GM12864 (cell line): ENCODE measurements at regions not wholly inside any gene's neighbourhood (a gene's known extent, or its start where the extent isn't known, plus 50 kb on each side); places are given as distances from the start of the nearest gene placed in this dataset.

ENCODE experiments used
- DNase-seq: peaks from one replicate; pipeline ENCODE4 v3.0.0-alpha.2; 2011; ENCODE audit warnings: low read depth
- H3K4me3 ChIP-seq: 2 replicates; pipeline ENCODE4 v1.5.1; 2011; ENCODE audit warnings: mild to moderate bottlenecking, low read depth, low read length, control low read depth
- CTCF ChIP-seq: IDR thresholded peaks from 2 replicates; pipeline ENCODE4 v1.5.1; 2011; ENCODE audit warnings: low read depth, mild to moderate bottlenecking, moderate library complexity, low read length, control low read depth, inconsistent platforms; ENCODE audit errors: missing control alignments

GRCh38 chr14:50003213-50004021 lies 110.5 kb downstream of the ARF6 start:
- peak overlapping the region; percentile 55 for H3K4me3 ChIP-seq
- peak; percentile 1 for TF ChIP-seq CTCF
- DNase-seq, result peak; percentile 75

- no peak for TF ChIP-seq CTCF
- H3K4me3 ChIP-seq, result no peak overlapping the region
- DNase-seq, result no peak
Measured at GRCh38 chr14:50006141-50006540, 110.2 kb downstream of the VCPKMT start.

GRCh38 chr14:50007123-50007903 lies 109.1 kb downstream of the VCPKMT start:
- TF ChIP-seq CTCF, result no peak
- no peak overlapping the region for H3K4me3 ChIP-seq
- DNase-seq, result no peak

DNA sequence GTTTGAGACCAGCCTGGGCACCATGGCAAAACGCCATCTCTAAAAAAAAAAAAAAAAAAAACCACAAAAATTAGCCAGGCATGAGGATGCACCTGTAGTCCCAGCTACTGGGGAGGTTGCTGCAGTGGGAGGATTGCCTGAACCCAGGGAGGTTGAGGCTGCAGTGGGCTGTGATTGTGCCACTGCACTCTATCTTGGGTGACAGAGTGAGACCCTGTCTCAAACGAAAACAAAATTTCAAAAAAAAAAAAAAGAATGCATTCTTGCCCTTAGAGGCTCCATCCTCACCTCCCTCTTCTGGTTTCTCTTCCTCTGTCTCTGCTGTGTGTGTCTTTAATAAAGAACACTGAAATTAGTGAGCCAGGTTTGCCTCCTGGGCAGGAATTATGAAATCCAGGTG lies 107.8 kb downstream of the VCPKMT start:
- no peak for DNase-seq
- TF ChIP-seq CTCF, result no peak
- H3K4me3 ChIP-seq, result no peak overlapping the region

DNA sequence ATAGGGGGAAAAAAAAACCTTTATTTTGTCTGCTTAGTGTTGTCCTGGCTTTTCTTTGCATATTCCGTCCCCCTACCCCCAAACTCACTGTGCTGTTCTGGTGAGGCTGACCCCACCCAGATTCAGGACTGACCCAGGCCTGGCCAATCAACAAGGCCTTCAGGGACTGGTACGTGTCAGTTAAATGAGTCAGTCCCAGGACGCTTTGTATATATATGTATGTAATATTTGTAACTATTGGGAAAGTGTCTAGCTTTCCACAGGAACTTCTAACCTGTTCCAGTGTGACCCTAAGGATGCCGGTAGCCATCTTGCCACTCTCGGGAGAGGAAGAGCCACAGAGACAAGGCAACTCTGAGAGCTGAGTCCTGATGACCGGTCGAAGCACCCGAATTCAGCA lies 107.4 kb downstream of the VCPKMT start:
- TF ChIP-seq CTCF, result no peak
- no peak for DNase-seq

GRCh38 chr14:50010752-50011151 lies 105.6 kb downstream of the VCPKMT start:
- TF ChIP-seq CTCF, result no peak
- DNase-seq, result no peak
- H3K4me3 ChIP-seq, result no peak overlapping the region

More for the DNA sequence above, 107.4 kb downstream of the VCPKMT start:
- no peak overlapping the region for H3K4me3 ChIP-seq
